ENCODE measurements at regions not wholly inside any gene's neighbourhood (a gene's known extent, or its start where the extent isn't known, plus 50 kb on each side); places are given as distances from the start of the nearest gene placed in this dataset.

DNA sequence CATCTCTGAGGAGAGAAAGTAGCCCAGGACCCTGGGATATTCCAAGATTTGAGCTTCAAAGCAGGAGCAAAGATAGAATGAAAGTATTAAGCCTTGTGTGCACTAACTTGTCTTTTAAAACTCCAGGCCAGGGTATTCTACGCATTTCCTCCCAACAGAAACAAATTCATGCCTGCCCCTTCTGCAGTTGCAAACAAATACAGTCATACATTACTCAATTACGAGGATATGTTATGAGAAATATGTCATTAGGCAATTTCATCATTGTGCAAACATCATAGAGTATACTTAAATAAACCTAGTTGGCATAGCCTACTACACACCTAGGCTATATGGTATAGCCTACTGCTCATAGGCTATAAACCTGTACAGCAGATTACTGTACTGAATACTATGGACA is 154.5 kb upstream of the KIAA1217 start:
- Histone ChIP-seq H4K20me1 (ENCODE audit: insufficient read depth, low read length) (no peaks in the 10 kb centered on the region), H2AFZ (ENCODE audit: low read depth, low read length) (no peak overlapping the region), H3K4me3 (ENCODE audit: insufficient read depth, low read depth, low read length) (no peak overlapping the region), H3K27ac (ENCODE audit: low read depth, low read length) (no peak overlapping the region), H3K4me2 (ENCODE audit: low read length) (no peak overlapping the region), H3K4me1 (ENCODE audit: insufficient read depth, low read length) (no peaks in the 10 kb centered on the region), H3K9me3 (ENCODE audit: insufficient read depth, low read depth, low read length) (no peaks in the 10 kb centered on the region), H3K79me2 (ENCODE audit: insufficient read depth, low read length) (no peaks in the 10 kb centered on the region), H3K27me3 (ENCODE audit: insufficient read depth, low read length) (peaks cover 2% of the 10 kb centered on the region), H3K36me3 (ENCODE audit: insufficient read depth, low read length) (no peaks in the 10 kb centered on the region), H3K9ac (ENCODE audit: low read length) (no peak overlapping the region)
- no peaks in the 10 kb centered on the region for H3K4me1 Mint-ChIP-seq (ENCODE audit: low read depth, unreplicated experiment)
- H3K4me3 Mint-ChIP-seq (ENCODE audit: unreplicated experiment): no peak overlapping the region
- no peak for DNase-seq (ENCODE audit: low read depth)
- FAIRE-seq: no peak
- peaks cover 3% of the 10 kb centered on the region for H3K9me3 Mint-ChIP-seq (ENCODE audit: unreplicated experiment)
- no peaks in the 10 kb centered on the region for H3K27me3 Mint-ChIP-seq (ENCODE audit: low read depth, unreplicated experiment)
- no peak for TF ChIP-seq EZH2 (IDR thresholded peaks at IDR 0.05; ENCODE audit: insufficient read depth, low read length)
- TF ChIP-seq CTCF (IDR thresholded peaks at IDR 0.05; ENCODE audit: insufficient read depth, low read depth, low read length): no peak
- no peaks in the 10 kb centered on the region for H3K36me3 Mint-ChIP-seq (ENCODE audit: low read depth, unreplicated experiment)
- no peak overlapping the region for H3K27ac Mint-ChIP-seq (ENCODE audit: unreplicated experiment)

DNA sequence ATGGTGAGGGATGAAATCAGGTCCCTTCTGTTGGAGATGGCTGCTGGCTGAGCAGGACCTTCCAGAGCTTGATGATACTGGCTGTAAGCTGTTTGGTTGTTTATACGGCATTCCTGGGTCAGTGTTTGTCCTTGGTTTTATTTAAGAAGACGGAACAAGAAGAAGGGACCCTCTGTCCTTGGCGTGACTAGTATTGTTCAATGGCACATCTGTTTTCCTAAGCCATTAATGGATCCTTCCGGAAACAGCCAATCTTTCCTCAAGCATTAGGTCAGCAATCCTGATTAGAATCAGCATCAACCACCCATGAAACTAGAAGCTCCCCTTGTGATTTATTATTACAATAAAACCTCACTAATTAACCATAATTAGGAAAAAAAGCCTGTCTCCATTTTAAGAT is 128.7 kb upstream of the KIAA1217 start:
- H3K27ac Mint-ChIP-seq (ENCODE audit: unreplicated experiment): no peak overlapping the region
- TF ChIP-seq EZH2 (IDR thresholded peaks at IDR 0.05; ENCODE audit: insufficient read depth, low read length): no peak
- TF ChIP-seq CTCF (IDR thresholded peaks at IDR 0.05; ENCODE audit: insufficient read depth, low read depth, low read length): no peak
- no peak for DNase-seq (ENCODE audit: low read depth)
- no peak overlapping the region for H3K4me2 ChIP-seq (ENCODE audit: low read length)
- no peak overlapping the region for H3K27ac ChIP-seq (ENCODE audit: low read depth, low read length)
- H3K4me3 ChIP-seq (ENCODE audit: insufficient read depth, low read depth, low read length): no peak overlapping the region
- H3K27me3 Mint-ChIP-seq (ENCODE audit: low read depth, unreplicated experiment): peaks cover 9% of the 10 kb centered on the region
- H3K9me3 ChIP-seq (ENCODE audit: insufficient read depth, low read depth, low read length): no peaks in the 10 kb centered on the region
- H3K4me1 ChIP-seq (ENCODE audit: insufficient read depth, low read length): no peaks in the 10 kb centered on the region
- H3K9ac ChIP-seq (ENCODE audit: low read length): no peak overlapping the region
- H3K27me3 ChIP-seq (ENCODE audit: insufficient read depth, low read length): no peaks in the 10 kb centered on the region
- no peak overlapping the region for H3K4me3 Mint-ChIP-seq (ENCODE audit: unreplicated experiment)
- H2AFZ ChIP-seq (ENCODE audit: low read depth, low read length): no peak overlapping the region
- H3K9me3 Mint-ChIP-seq (ENCODE audit: unreplicated experiment): no peaks in the 10 kb centered on the region
- H3K79me2 ChIP-seq (ENCODE audit: insufficient read depth, low read length): no peaks in the 10 kb centered on the region
- FAIRE-seq: no peak
- no peaks in the 10 kb centered on the region for H3K36me3 Mint-ChIP-seq (ENCODE audit: low read depth, unreplicated experiment)
- no peaks in the 10 kb centered on the region for H3K36me3 ChIP-seq (ENCODE audit: insufficient read depth, low read length)
- H4K20me1 ChIP-seq (ENCODE audit: insufficient read depth, low read length): no peaks in the 10 kb centered on the region
- H3K4me1 Mint-ChIP-seq (ENCODE audit: low read depth, unreplicated experiment): no peaks in the 10 kb centered on the region

DNA sequence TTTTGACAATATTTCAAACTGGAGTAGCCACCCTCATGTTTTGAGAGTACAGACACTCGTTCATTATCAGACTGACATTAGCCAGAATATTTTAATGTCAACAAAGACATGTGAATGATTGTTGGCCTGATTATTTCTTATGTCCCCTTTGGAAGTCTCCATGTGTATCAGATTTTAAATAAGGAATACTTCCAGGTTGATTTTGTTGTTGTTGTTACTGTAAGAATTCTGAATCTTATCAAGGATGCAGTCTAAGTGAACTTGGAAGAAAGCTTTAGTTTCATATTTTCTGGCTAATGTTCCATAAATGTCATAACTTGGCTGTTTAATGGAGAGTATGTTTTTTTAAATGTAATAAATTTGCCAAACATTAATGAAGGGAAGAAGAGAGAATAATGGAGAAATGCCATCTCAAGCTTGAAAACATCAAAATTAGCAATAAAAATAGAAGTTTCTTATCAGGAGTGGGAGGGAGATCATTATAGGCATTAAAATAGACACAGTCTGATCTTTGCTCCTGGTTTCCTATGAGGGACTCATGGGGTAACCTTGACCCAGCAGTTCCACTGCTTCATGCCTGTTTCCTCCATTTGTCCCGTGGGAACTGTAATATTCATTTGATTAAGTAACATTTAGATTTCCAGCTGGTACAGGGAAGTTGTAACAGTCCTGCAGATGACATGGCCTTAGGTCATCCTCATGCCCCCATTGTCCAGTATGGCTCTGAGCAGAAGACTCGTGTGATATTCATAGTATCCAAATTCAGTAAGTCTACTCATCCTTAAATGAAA is 122.4 kb upstream of the KIAA1217 start:
- H3K27ac Mint-ChIP-seq (ENCODE audit: unreplicated experiment): no peak overlapping the region
- H3K9me3 Mint-ChIP-seq (ENCODE audit: unreplicated experiment): no peaks in the 10 kb centered on the region
- no peaks in the 10 kb centered on the region for H3K36me3 ChIP-seq (ENCODE audit: insufficient read depth, low read length)
- H3K4me3 Mint-ChIP-seq (ENCODE audit: unreplicated experiment): no peak overlapping the region
- H3K27me3 Mint-ChIP-seq (ENCODE audit: low read depth, unreplicated experiment): no peaks in the 10 kb centered on the region
- H3K9me3 ChIP-seq (ENCODE audit: insufficient read depth, low read depth, low read length): no peaks in the 10 kb centered on the region
- H3K36me3 Mint-ChIP-seq (ENCODE audit: low read depth, unreplicated experiment): no peaks in the 10 kb centered on the region
- H3K27ac ChIP-seq (ENCODE audit: low read depth, low read length): no peak overlapping the region
- H3K4me3 ChIP-seq (ENCODE audit: insufficient read depth, low read depth, low read length): no peak overlapping the region
- H2AFZ ChIP-seq (ENCODE audit: low read depth, low read length): no peak overlapping the region
- no peaks in the 10 kb centered on the region for H3K27me3 ChIP-seq (ENCODE audit: insufficient read depth, low read length)
- H3K4me1 ChIP-seq (ENCODE audit: insufficient read depth, low read length): no peaks in the 10 kb centered on the region
- no peaks in the 10 kb centered on the region for H4K20me1 ChIP-seq (ENCODE audit: insufficient read depth, low read length)
- no peaks in the 10 kb centered on the region for H3K79me2 ChIP-seq (ENCODE audit: insufficient read depth, low read length)
- H3K9ac ChIP-seq (ENCODE audit: low read length): no peak overlapping the region
- TF ChIP-seq EZH2 (IDR thresholded peaks at IDR 0.05; ENCODE audit: insufficient read depth, low read length) (no peak), CTCF (IDR thresholded peaks at IDR 0.05; ENCODE audit: insufficient read depth, low read depth, low read length) (no peak)
- H3K4me2 ChIP-seq (ENCODE audit: low read length): no peak overlapping the region
- FAIRE-seq (no peak), DNase-seq (ENCODE audit: low read depth) (no peak)
- no peaks in the 10 kb centered on the region for H3K4me1 Mint-ChIP-seq (ENCODE audit: low read depth, unreplicated experiment)

Measured in astrocyte (in vitro differentiated cells and primary cell).